ENCODE measurements at regions not wholly inside any gene's neighbourhood (a gene's known extent, or its start where the extent isn't known, plus 50 kb on each side); places are given as distances from the start of the nearest gene placed in this dataset.

DNA sequence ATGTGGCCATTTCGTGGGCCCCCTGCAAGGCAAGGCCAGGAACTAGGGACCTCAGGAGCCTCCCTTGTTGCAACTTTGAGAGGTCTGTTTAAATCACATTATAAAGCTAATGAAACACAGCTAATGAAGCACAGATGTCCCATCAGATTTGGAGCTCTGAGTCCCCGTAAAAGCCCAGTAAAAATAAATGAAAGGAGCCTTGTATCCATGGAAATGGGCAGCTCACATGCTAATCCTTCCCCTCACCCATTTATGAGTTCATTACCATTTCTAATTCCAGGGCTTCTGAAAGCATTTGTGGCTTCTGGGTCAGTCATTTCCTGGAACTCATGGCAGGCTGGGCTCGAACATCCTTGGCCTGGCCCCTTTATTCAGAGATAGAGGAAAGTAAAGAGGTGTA, 274.8 kb downstream of the SS18 start:
- TF ChIP-seq CTCF (IDR thresholded peaks at IDR 0.05; ENCODE audit: low read depth, low read length) (no peak), EZH2phosphoT487 (IDR thresholded peaks at IDR 0.05; ENCODE audit: low read depth) (no peak)

Data from OCI-LY3 (cell line).